DOHH2 (cell line): ENCODE measurements at regions not wholly inside any gene's neighbourhood (a gene's known extent, or its start where the extent isn't known, plus 50 kb on each side); places are given as distances from the start of the nearest gene placed in this dataset.

Experiments used
- H3F3A ChIP-seq: fragments of 200-600 bp; sonication (generic), shearing (Covaris generic); 2 replicates; pipeline ENCODE4 v1.6.0; 2016; ENCODE audit warnings: antibody characterized with exemption, mild to moderate bottlenecking; ENCODE audit not compliant: control insufficient read depth, insufficient read depth
- H3K27ac ChIP-seq: fragments of 200-600 bp; sonication (generic); 2 replicates; pipeline ENCODE4 v1.5.1; 2014; ENCODE audit warnings: low read depth, mild to moderate bottlenecking, low read length, moderate library complexity
- H3K27me3 ChIP-seq: fragments of 200-600 bp; sonication (generic); 2 replicates; pipeline ENCODE4 v1.6.1; 2014; ENCODE audit warnings: mild to moderate bottlenecking, low read length, mixed read lengths; ENCODE audit not compliant: control insufficient read depth
- H3K36me3 ChIP-seq: fragments of 200-600 bp; sonication (generic); 2 replicates; pipeline ENCODE4 v1.6.1; 2014; ENCODE audit warnings: mild to moderate bottlenecking, low read length, moderate library complexity, mixed read lengths; ENCODE audit not compliant: control insufficient read depth
- H3K4me1 ChIP-seq: fragments of 200-600 bp; sonication (generic); 2 replicates; pipeline ENCODE4 v1.6.1; 2014; ENCODE audit warnings: mild to moderate bottlenecking, low read length, mixed read lengths; ENCODE audit not compliant: control insufficient read depth
- H3K4me2 ChIP-seq: fragments of 200-600 bp; sonication (generic); 2 replicates; pipeline ENCODE4 v1.6.0; 2014; ENCODE audit warnings: mild to moderate bottlenecking, low read length, moderate library complexity
- H3K4me3 ChIP-seq: fragments of 200-600 bp; sonication (generic); 2 replicates; pipeline ENCODE4 v1.5.1; 2014; ENCODE audit warnings: mild to moderate bottlenecking, low read length, mixed read lengths
- H3K79me2 ChIP-seq: fragments of 200-600 bp; sonication (generic); 2 replicates; pipeline ENCODE4 v1.6.1; 2014; ENCODE audit warnings: mild to moderate bottlenecking, low read length, mixed read lengths; ENCODE audit not compliant: control insufficient read depth
- H3K9me2 ChIP-seq: fragments of 200-600 bp; sonication (generic); replicated peaks from 2 replicates; pipeline ENCODE4 v1.6.1; 2014; ENCODE audit warnings: mild to moderate bottlenecking, low read length, mixed read lengths; ENCODE audit not compliant: control insufficient read depth
- H3K9me3 ChIP-seq: fragments of 200-600 bp; sonication (generic); 2 replicates; pipeline ENCODE4 v1.6.1; 2014; ENCODE audit warnings: antibody characterized with exemption, low read length, mixed read lengths; ENCODE audit not compliant: control insufficient read depth, insufficient read depth
- H4K20me1 ChIP-seq: fragments of 200-600 bp; sonication (generic); 2 replicates; pipeline ENCODE4 v1.6.0; 2014; ENCODE audit warnings: low read depth, mild to moderate bottlenecking, antibody characterized with exemption, low read length, moderate library complexity; ENCODE audit not compliant: control insufficient read depth, insufficient read depth
- CTCF ChIP-seq: fragments of 200-600 bp; sonication (generic); IDR thresholded peaks from one replicate; pipeline ENCODE4 v1.5.1; 2014; ENCODE audit warnings: antibody characterized with exemption, mild to moderate bottlenecking, low read depth, low read length; ENCODE audit not compliant: poor library complexity, severe bottlenecking
- EZH2phosphoT487 ChIP-seq: fragments of 200-600 bp; sonication (generic); IDR thresholded peaks from 2 replicates; pipeline ENCODE4 v1.6.1; 2017; ENCODE audit warnings: borderline replicate concordance, mild to moderate bottlenecking, antibody characterized with exemption, low read length, moderate library complexity, mixed read lengths

GRCh38 chr2:38215993-38216392, 140.0 kb upstream of the CYP1B1 start:
- H3K4me1 ChIP-seq, result peaks cover 4% of the 10 kb centered on the region
- no peaks in the 10 kb centered on the region for H3K79me2 ChIP-seq
- H3K9me3 ChIP-seq, result peaks cover 5% of the 10 kb centered on the region; the same call in 1 of the 2 replicates
- no peaks in the 10 kb centered on the region for H3K9me2 ChIP-seq
- no peaks in the 10 kb centered on the region for H3F3A ChIP-seq
- H4K20me1 ChIP-seq, result no peaks in the 10 kb centered on the region
- no peaks in the 10 kb centered on the region for H3K36me3 ChIP-seq
- H3K4me3 ChIP-seq, result no peak overlapping the region
- TF ChIP-seq EZH2phosphoT487 (no peak), CTCF (no peak)
- H3K4me2 ChIP-seq, result no peak overlapping the region
- no peak overlapping the region for H3K27ac ChIP-seq
- no peaks in the 10 kb centered on the region for H3K27me3 ChIP-seq

- H3K36me3 ChIP-seq, result no peaks in the 10 kb centered on the region
- no peaks in the 10 kb centered on the region for H3K79me2 ChIP-seq
- H3K4me2 ChIP-seq, result no peak overlapping the region
- TF ChIP-seq EZH2phosphoT487 (no peak), CTCF (no peak)
- no peaks in the 10 kb centered on the region for H3K27me3 ChIP-seq
- no peaks in the 10 kb centered on the region for H4K20me1 ChIP-seq
- peaks cover 5% of the 10 kb centered on the region; the same call in 1 of the 2 replicates for H3K9me3 ChIP-seq
- H3K27ac ChIP-seq, result no peak overlapping the region
- H3F3A ChIP-seq, result no peaks in the 10 kb centered on the region
- no peak overlapping the region for H3K4me3 ChIP-seq
- peaks cover 4% of the 10 kb centered on the region for H3K4me1 ChIP-seq
- H3K9me2 ChIP-seq, result no peaks in the 10 kb centered on the region
Measured at GRCh38 chr2:38215522-38215921, 139.6 kb upstream of the CYP1B1 start.

- H3K79me2 ChIP-seq, result no peaks in the 10 kb centered on the region
- no peak overlapping the region for H3K4me2 ChIP-seq
- no peaks in the 10 kb centered on the region for H3K27me3 ChIP-seq
- no peaks in the 10 kb centered on the region for H3F3A ChIP-seq
- H3K4me1 ChIP-seq, result peaks cover 4% of the 10 kb centered on the region
- H3K9me3 ChIP-seq, result no peaks in the 10 kb centered on the region
- H3K36me3 ChIP-seq, result no peaks in the 10 kb centered on the region
- no peaks in the 10 kb centered on the region for H4K20me1 ChIP-seq
- H3K4me3 ChIP-seq, result no peak overlapping the region
- H3K27ac ChIP-seq, result no peak overlapping the region
- TF ChIP-seq CTCF, result no peak
- TF ChIP-seq EZH2phosphoT487, result no peak
- no peaks in the 10 kb centered on the region for H3K9me2 ChIP-seq
Measured at GRCh38 chr2:38214209-38214717, 138.3 kb upstream of the CYP1B1 start.
